ENCODE measurements at regions not wholly inside any gene's neighbourhood (a gene's known extent, or its start where the extent isn't known, plus 50 kb on each side); places are given as distances from the start of the nearest gene placed in this dataset.
"Not testable (repeated sequence)": the region's sequence is repeated elsewhere in the genome, so short reads cannot be mapped to it uniquely, and the experiment has no call there.

DNA sequence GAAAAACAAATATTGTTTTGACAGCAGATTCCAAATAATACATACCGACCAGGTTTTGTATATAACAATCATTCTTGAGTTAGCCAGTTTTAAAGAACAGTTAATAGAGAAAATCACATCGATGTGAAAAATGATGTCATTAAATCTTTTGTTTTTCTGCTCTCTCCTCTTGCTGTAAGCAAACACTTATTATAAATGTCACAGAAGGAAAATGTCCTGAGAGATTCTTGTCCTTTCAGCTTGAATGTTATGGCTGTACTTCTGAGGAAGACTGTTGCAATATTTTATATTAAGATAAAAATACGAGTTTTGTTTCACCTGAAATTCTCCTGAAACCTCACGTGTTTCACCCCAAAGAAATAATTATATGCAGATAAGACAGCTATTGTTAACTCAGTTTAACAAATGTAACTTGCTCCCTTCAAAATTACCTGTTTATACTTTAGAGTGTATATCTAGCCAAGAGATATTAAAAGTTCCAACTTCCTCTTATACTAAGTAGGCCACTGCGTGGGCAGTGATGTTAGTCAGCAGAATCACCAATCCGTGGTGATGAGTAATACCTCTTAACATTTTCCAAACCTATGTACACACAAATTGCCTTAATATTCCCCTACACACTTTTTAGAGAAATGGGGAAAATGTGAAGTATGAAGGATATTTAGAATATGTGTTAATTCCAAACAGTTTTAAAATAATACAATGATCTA, 1111.4 kb upstream of the CITED2 start:
- DNase-seq, result no peak

DNA sequence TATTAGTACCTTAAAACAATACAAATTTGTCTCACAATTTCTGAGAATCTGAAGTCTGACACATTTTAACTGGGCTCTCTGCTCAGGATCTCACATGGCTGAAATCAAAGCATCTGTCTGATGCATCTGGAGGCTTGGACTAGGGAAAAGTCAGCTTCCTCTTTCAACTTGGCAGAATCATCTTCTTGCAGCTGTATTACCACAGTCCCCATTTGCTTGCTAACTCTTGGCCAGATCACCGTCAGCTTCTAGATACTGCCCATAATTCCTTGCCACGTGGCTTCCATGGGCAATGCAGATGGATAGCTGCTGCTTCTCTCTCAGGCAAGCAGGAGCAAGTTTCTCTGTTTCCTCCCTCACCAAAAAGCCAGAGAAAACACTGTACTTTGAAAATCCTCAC, 1106.4 kb upstream of the CITED2 start:
- DNase-seq, result no peak

DNA sequence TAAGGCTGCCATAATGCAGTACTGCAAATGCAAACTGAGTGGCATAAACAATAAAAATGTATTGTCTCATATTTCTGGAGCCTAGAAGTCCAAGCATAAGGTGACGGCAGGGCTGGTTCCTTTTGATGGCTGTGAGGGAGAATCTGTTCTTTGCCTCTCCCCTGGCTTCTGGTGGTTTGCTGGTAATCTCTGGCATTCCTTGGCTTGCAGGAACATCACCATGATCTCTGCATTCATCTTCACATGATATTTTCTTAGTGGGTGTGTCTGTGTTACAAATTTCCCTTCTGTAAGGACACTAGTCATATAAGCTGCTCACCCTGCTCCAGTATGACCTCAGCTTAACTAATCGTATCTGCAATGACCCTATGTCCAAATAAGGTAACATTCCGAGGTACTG, 1104.2 kb upstream of the CITED2 start:
- DNase-seq, result no peak

DNA sequence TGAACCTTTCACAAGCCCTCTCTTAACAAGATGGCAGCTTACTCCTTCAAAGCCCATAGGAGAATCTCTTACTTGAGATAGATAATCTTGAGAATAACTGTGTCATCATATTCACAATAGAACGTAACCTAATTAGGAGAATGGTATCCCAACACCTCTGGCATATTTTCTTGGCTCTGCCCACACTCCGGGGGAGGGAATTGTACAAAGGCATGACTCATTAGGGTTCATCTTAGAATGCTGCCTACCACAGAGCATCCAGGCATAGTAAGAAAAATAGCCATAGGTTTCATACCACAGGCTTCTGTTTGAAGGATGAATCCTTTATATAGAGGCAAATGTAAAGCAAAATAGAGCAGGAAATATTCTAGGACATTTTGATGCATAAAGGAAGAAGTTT, 1100.6 kb upstream of the CITED2 start:
- DNase-seq, result no peak

DNA sequence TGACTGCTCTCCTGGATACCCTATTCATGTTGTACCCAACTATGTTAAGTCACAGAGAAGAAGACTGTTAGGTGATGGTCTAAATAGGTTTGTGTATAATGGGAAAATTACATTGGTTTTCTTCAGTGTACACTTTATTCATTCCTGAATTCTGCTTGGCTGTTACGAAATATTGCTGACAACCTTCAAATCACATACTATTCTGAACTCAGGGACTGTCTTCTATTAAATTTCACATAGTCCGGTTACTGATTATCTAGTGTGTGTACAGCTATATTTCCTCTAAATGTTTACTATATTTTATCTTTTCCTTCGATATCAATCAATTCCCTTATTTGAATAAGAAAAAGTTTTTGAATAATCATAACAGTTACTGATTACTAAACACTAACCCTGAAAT, 1090.3 kb upstream of the CITED2 start:
- no peak for DNase-seq

DNA sequence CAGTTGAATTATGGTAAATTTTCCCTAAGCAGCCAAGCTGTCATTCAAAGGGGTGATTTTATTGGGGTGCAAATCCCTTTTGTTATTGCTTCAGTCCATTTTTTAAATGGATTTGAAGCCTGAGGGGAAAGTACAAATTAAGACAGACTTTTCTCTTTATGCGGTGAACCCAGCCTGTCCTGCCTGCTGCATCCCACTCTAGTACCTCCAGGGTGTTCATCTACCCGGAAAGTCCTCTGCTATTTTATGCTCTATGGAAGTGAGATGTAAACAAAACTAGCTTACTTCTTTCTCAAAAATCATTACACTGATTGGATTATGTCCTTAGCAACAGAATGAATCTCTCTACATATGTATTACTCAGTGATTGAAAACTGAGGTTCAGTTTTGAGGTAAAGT, 1088.9 kb upstream of the CITED2 start:
- DNase-seq, result no peak

DNA sequence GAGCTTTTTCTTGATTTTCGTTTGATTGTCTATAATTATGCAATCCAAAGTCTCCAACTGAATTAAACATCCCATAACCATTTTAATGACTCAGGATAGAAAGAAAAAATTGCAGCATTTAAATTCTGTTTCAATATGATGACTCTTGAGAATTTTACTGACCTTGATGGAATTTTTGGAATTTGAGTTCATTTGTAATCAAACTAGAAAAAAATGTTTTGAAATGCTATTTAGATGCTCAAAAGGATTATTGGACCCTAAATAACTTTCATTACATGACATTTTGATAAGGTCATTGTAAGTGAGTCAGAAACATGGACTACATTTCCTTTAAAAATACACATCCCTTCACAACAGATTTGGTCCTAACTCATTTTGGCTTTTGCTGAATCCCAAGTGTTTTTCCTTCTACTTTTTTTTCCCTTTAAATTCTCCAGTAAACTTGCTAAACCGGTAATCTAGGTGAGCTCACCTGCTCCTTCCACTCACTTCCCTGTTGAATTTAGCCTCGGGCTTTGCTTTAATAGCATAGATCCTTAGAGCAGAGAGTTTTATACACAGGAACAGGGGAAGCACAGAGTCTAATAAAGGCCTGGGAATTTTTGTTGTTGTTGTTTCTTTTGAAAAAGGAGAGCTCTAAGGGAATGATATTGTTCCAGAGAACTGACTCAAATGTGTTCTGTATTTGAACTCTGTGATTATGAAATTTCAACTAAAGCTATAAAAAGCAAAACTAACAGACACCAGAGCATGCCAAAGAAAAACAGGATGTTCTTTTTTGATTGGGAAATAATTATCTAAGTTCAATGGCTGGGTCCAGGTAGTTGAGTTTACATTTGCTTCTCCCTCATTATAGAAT, 1088.2 kb upstream of the CITED2 start:
- DNase-seq, result peak; percentile 46

DNA sequence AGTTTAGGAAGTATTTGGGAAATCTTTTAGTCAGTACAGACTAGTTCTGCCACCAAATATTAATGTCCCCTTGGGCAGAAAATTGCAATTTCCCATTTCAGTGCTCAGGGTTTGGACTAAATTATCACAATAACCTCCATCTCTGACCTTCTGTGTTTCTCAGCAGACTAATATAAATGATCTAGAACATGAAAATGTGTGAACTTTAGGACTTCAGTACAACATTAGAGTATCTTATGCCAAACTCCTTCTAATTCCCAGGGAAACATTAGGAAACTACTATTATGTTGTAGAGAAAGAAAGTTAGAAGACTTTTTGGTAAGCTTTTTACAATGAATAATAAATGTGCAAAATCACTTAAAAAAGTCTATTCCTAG, 1087.6 kb upstream of the CITED2 start:
- DNase-seq, result no peak

DNA sequence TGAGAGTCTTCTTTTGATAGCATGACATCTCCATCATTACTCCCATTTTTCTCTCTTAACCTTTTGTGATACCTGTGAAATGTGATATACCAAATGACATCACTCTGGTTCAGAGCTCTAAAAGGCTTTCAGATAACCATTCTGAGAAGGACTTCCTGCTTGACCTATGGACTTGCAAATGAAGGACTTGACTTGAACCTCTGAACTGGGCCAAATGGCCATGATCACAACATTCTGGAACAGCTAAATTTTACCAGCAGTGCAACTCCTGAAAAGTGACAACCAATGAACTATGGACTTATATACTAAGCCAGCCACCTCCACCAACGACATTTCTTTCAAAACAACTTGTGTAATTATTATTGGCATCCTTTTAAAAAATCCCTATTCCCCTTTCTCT, 1085.8 kb upstream of the CITED2 start:
- peak; percentile 1 for DNase-seq

DNA sequence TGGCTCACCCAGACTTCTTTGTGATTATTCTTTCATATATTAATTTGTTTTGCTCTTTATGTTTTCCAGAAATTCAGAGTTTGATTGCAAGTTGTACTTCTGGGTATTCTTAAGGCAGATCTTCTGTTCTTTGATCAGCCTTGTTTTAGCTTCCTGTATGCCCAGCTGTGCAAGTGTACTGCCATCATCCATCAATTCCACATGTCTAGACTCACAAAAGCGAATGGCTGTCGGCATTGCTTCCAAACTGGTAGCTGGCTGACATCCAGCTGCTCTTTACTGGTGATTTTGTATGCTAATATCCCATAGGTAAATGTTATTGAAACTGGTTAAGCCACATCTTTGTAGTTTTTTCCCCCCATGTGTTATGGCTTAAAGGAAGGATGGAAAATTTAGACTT, 1084.8 kb upstream of the CITED2 start:
- peak; percentile 9 for DNase-seq

DNA sequence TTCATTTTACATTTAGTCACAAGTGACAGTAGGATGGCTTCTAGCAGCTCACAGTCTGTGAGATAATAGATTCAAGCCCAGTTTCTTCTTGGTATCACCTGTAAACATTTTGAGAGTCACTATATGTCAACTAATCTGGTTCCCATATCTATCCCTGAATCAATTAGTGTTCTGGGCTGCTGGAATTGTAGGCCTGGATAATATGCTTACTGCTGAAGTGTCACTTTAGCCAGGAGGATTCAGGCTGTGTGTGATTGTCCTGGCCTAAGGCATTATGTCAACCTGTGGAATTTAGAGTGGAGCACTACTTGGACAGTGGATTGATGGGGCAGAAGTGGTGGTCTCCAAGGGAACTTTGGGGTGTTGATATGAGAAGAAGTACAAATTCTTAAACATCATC, 1071.8 kb upstream of the CITED2 start:
- DNase-seq, result no peak

DNA sequence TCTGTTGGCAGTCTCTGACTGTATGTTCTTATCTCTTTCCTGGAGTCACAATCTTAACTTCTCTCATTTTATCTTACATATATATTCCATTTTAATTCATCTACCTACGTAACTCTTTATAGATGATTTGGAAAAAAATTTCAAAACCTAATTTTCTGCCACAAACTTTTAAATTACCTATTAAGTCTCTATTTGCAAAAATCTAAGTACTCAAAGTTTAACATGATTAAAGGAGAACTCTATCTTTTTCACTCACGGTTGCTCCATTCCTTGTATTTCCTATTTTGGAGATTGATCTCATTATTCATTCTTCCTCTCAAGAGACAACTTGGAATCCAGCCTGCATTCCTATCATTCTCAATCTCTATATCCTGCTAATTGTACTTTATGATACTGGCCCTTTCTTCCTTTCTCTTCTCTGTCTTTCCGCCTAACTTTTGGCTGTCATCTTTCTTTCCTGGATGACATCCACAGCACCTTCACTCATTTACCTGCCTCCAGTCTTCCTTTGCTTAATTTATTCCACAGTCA, 1071.1 kb upstream of the CITED2 start:
- DNase-seq, result no peak

DNA sequence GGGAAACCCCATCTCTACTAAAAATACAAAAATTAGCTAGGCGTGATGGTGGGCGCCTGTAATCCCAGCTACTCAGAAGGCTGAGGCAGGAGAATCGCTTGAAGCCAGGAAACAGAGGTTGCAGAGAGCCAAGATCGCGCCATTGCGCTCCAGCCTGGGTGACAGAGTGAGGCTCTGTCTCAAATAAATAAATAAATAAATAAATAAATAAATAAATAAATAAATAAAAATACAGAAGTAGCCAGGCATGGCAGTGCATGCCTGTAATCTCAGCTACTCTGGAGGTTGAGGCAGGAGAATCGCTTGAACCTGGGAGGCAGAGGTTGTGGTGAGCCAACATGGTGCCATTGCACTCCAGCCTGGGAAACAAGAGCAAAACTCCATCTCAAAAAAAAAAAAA, 1068.7 kb upstream of the CITED2 start:
- not testable (repeated sequence) for DNase-seq

DNA sequence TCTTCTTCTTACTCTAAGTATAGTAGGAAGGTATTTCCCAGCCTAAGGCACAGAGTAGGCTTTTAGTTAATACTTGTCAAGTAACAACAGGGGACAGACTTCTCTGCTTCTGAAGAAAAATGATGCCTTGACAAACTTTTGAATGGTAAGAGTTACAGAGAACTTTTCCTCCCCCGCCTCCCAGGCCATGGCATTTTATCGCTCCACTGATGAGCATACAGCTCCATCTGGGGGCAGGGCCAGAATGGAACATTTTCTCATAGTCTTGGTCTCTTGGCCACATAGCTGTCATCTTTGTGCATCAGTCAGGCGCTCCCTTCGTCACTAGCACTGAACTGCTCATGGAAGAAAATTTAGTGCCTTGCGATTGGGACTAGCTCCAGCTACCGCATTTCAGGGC, 1066.8 kb upstream of the CITED2 start:
- no peak for DNase-seq

DNA sequence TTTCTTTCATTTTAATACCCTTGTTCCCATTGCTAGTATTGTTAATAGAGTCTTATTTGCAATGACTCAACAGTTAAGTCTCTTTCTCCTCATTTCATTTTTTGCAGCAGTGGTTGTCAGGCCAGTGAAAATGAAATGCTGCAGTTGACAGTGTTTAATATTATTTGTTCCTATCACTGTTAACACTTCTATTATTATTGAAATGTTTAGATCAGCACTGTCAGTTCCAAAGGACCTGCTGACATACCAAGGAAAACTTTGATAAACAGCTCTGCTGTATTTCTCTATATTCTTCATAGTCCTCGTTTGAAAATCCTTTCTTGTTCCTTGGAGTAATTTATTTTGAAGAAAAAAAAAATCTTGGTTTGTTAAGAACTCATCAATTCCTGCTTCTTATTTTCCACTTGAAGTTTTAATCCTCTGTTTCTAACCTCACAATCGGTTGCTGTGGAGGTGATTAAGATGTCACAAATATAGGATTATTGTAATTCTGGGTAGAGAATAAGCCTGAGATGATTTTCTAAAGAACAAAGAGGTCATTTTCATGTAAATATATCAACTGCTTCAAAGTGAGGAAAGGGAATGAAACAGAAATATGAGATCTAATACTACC, 1065.9 kb upstream of the CITED2 start:
- no peak for DNase-seq

DNA sequence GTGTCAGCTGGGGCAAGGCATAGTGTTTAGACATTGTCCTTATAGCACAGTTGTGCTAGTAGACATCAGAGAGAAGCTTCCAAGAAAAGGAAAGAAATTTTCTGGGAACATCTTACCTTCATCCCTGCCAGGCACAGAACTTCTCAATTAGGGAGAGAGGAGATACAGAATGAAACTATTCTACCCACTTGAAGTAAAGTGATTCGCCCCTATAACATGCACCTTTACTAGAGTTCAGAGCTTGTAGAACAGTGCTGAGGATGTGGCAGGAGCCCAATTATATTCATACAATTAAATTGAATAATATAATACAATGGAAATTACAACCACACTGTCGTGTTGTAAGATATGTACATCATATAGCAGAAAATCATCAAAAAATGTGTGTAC, 1063.9 kb upstream of the CITED2 start:
- DNase-seq, result no peak

DNA sequence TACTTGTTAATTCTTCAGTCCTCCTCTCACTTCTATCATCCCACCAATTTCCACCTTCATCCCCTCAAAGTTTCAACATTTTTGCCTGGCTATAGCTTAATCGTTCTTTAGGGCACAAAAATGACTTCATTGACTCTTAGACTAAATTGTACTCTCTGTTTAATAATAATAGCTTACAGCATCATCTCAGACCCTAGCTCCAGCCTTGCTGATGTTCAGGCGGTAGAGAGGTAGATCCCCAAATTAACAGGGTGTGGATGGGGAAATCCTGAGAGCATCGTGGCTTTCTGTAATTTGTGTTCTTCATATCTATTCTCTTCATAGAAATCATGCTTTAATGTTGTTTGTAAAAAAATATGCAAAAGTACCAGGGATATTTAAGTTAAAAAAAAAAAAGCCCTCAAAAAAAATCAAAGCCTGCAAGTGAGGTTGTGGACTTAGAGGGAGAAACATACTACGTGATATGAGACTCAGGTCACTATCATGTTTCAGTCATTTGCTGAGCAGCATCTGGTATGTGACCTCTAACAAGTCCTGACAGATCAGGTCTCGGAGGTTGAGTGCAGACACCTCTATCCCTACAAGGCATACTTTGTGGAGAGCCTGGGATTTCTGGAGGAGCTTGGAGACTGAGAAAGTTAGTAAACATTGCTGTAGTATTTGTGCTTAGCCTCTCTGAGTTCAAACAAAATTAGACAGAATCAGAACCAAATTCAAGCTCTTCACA, 1063.3 kb upstream of the CITED2 start:
- DNase-seq, result peak; percentile 31

DNA sequence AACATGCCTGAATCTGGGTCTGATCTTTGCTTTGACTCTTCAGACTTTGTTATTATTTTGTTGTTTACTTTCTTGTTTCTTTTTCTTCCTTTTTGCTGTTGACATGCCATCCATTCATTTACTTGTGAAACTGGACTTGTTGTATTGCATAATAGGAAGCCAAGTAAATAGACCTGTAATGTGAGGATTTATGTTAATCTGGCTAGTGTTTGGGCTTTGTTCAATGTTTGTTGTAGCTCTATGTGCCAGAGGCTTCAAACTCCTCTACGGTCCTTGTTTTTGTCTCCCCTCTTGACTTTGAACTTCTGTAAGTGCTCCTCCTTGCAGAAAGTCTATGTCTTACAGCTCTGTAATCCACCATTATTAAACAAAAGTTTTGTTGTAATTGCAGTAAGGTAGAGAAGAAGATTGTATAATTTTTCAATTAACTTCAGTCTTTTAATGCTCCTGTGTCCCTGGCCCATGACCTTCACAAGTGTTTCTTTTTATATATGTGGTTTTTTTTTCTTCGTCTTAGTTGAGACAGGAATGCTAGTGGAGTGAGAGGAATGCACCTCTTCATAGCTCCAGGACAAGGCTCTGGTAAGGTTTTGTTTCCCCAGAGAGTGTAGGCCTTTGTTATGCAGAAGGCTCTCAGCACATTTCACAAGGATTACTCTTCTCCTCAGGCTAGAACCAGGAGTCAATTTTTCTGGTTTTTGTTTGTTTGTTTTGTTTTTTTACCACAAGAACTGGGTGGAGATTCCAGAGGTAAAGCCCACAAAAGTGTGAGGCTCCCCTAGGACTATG, 1061.8 kb upstream of the CITED2 start:
- DNase-seq, result peak; percentile 1

DNA sequence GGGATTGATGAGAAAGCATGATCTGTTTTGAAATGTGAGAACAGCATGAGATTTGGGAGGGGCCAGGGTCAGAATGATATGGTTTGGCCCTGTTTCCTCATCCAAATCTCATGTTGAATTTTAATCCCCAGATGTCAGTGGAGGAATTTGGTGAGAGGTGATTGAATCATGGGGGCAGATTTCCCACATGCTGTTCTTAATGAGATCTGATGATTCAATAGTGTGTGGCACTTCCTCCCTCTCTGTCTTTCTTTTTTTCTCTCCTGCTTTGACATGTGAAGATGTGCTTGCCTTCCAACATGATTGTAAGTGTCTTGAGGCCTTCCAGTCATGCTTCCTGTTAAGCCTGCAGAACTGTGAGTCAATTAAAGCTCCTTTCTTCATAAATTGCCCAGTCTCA, 1060.3 kb upstream of the CITED2 start:
- no peak for DNase-seq

DNA sequence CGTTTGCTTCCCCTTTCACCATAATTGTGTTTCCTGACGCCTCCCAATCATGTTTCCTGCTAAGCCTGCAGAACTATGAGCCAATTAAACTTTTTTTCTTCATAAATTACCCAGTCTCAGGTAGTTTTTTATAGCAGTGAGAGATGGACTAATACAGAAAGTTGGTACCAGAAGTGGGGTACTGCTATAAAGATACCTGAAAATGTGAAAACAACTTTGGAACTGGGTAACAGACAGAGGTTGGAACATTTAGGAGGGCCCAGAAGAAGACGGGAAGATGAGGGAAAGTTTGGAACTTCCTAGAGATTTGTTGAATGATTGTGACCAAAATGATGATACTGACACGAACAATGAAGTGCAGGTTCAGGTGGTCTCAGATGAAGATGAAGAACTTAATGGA, 1058.6 kb upstream of the CITED2 start:
- no peak for DNase-seq

DNA sequence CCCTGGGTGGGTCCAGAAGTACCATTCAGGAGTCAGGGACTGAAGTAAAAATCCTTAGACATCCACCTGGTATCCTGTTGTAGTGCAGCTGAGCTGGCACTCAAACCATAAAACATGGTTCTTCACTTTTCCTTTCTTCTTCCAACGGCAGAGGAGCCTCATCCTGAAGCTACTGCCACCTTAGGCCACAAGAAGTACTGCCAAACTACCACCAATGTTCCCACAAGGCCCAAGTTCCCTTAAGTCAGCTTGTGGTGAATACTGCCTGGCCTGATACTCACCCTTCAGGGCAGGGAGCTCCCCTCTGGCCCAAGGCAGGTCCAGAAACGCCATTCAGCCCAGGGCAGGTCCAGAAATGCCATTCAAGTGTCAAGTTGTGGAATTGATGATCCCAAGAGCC, 1053.4 kb upstream of the CITED2 start:
- DNase-seq, result no peak

DNA sequence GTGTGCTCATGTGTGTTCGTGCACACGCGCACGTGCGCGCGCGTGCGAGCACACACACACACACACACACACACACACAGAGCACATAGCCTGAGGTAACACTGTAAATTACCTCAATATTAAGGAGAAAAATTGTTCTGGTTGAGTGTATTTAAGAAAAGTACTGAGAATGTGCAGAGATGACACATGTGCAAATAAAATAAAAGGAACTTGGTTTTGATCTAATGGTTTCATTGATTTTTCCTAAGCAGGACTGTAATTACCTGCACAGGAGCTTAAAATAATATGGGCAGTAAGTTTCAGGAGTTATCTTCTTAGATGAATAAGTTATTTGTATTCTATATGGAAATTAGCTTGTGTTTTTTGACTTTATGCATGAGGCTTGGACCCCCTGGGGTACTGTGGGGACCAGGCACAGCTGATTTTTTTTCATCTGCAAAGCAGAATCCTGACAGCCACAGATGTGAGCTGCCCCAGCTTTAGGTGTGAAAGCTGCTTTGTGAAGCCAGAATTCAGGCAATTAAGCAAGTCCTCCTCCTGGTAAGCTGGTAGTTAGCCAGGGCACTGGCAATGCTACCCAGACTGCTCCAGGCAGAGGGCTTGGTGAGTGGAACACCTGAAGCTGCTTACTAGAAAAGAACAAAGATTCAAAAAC, 1040.6 kb upstream of the CITED2 start:
- no peak for DNase-seq

All from NCI-H510A treated with DMSO at 0.1 percent for 48 hours (cell line).